ENCODE measurements at regions not wholly inside any gene's neighbourhood (a gene's known extent, or its start where the extent isn't known, plus 50 kb on each side); places are given as distances from the start of the nearest gene placed in this dataset.
"Not testable (repeated sequence)": the region's sequence is repeated elsewhere in the genome, so short reads cannot be mapped to it uniquely, and the experiment has no call there.

DNA sequence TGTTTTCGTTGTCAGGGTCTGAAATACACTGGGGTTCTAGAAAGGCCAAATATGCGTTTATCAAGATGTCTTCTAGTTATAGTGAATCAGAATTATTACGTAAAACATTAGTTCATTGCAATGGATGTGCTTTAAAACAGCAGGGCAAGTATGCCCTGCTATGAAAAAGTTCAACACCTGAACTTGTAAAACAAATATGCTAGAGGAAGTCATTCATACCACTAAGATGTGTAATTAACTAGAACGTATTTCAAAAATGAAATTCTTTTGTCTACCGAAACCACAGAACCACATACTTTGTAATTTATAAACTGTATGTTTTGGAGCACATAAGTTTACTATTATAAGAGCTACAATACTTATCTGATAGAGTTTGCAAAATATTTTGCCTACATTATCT is 266.2 kb downstream of the KCTD12 start:
- DNase-seq (ENCODE audit: low read depth, low spot score): no peak

DNA sequence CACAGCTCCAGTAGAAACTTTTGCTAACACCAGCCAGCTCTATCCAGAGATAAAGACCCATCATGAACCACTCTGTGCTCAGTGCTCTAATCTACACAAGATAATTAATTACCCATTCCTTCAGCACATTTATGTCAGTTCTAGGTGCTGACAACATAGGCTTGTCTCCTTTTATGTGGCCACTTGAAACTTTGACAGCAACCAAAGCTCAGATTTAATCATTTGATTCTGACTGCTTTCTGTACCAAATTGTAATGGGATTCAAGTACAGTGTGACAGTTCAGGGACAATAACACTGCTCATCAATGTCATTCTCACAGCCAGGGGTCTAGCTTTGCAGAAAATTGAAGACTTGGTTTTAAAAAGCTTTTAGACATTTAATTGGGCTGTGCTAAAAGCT is 266.6 kb downstream of the KCTD12 start:
- DNase-seq (ENCODE audit: low read depth, low spot score): no peak

DNA sequence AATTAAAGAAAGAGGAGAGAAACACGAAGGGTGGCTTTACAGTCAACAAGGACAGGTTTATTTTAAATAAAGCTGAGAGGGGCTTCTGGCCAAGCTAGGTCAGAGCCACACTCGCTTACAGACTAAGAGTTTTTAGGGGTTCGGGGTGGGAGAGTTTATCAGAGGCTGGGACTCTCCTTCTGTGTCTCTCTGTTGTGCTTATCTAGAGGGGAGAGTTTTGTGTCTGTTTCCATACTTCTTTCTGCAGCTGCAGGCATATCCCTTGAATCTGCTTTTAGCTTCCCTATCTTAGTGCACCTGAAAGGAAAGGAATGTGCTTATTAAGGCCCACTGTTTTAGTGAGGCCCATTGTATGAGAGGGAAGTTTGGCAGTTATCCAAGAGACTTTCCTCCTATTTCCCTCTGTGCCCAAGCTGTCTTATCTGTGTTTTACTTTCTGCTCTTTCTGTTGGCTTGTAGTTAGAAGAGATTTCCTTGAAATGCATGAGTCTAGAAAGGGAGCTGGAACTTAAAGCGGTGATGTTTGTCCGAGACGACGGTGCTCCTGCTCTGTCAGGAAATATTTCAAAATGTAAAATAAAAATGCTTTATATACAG is 275.3 kb downstream of the KCTD12 start:
- peak; percentile 90 for DNase-seq (ENCODE audit: low read depth, low spot score)

DNA sequence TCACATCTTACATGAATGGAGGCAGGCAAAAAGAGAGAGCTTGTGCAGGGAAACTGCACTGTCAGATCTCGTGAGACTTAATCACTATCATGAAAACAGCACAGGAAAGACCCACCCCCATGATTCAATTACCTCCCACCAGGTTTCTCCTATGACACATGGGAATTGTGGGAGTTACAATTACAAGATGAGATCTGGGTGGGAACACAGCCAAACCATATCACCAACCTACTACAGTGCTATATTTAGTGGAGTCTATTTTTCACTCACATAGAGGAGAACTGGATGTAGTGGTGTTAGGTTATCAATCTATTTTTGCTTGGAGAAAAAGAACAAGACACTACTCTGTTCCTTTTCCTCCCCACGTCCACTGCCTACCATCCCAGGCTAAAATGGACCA is 276.6 kb downstream of the KCTD12 start:
- DNase-seq (ENCODE audit: low read depth, low spot score): no peak

DNA sequence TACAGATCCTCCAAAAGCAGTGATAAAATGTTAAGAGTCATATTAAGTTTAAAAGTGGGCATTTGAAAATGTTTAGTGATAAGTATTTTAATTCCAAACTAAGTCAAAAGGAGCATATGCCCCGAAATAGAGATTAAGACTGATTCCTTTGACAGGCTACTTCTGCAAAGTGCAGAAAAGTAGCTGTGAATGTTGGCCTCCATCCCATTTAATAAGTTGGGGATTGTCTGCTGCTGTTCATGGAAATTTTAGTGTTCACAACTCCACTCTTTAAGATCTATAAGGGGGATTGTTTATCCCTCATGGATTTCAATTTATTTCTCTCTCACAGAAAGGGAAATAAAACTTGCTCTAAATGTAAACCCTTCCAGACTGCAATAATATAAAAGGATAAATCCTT is 278.3 kb downstream of the KCTD12 start:
- DNase-seq (ENCODE audit: low read depth, low spot score): no peak

DNA sequence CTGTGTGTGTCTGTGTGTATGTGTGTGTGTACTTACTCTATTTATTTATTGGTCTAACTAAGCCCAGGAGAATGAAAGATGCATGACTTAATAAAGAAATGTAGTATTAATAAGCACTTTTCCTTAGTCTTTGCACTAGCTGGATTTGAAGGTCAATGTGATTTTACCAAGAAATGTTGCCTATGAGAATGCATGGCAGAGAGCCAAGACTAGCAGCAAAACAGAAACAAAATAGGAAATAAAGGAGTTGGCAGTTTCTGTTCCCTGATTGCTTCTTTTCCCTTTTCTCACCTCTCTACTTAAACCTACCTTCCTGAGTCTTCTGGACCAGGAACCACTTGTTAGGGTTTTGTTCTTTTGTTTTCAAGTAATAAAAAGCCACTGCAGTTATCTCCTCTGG is 286.1 kb downstream of the KCTD12 start:
- peak; percentile 22 for DNase-seq (ENCODE audit: low read depth, low spot score)

DNA sequence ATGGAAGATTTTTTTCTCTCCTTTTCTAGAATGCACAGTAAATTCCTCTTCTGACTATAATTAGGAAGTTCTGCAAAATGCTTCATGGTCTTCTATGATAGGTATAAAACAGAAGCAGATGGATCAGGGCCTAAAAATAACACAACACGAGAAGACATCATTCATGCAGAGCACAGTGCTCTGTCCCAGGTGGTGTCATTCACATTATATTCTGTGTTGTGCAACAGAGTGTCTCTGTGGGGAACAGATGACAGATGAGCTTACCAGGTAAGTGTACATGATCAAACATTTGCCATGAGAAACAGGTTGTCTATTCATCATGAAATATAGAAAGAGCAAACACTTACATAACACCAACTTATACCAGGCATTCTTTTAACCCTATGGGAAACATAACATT is 288.3 kb downstream of the KCTD12 start:
- no peak for DNase-seq (ENCODE audit: low read depth, low spot score)

DNA sequence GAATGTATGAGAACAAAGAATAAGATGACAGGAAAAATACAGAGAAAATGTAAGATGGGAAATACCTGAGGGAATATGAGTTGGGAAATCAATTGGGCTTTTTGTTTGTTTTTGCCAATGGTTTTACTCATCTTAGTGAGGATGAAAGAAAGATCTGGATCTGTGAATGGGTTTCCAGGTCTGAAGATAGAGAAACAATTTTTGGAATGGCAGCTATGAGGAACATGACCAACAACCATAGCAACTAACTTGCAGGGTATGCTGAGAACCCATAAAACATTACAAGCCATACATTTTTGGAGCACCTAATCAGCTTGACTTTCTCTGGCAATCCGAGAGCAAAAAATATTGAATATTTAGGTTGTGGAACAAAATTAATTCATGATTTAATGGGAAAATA is 290.0 kb downstream of the KCTD12 start:
- no peak for DNase-seq (ENCODE audit: low read depth, low spot score)

DNA sequence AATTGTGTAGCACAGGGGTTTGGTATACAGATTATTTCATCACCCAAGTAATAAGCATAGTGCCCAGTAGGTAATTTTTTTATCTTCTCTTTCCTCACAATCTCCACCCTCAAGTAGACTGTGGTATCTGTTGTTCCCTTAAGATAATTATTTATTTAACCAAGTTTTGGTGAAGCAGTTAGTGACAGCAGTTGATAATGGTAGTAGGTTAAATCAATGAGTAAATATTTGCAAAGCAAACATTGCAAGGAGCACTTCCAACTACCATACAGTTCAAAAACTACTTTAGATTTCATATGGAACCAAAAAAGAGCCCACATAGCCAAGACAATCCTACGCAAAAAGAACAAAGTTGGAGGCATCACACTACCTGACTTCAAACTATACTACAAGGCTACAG is 291.8 kb downstream of the KCTD12 start:
- DNase-seq (ENCODE audit: low read depth, low spot score): no peak

DNA sequence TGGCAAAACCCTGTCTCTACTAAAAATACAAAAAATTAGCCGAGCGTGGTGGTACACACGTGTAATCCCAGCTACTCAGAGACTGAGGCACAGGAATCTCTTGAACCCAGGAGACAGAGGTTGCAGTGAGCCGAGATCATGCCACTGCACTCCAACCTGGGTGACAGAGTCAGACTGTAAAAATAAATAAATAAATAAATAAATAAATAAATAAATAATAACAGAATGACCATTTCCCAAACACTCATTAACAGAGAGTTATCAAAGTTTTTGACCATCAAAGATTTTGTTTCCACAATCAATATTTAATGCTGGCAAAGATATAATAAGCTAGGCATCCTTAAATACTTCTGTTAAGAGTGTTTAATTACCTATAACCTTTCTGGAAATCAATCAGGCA is 299.4 kb downstream of the KCTD12 start:
- DNase-seq (ENCODE audit: low read depth, low spot score): no peak

DNA sequence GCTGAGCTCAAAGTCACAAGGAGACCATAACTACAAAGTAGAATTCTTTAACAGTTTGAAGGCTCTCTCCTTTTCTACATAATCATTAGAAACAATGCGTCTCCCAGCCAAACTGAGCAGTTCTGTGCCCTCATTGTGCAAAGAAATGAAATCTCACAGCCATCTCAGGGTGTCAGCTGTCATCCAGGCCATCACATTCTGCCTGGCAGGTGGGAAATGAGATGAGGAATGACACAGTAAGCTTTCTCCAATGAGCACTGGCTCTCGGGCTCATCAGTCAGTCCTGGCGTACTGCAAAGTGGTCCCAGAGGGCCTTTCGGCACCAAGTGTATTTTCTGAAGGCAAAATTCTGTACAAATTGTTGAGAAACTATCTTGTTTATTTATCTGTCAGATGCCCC is 306.5 kb downstream of the KCTD12 start:
- DNase-seq (ENCODE audit: low read depth, low spot score): no peak

DNA sequence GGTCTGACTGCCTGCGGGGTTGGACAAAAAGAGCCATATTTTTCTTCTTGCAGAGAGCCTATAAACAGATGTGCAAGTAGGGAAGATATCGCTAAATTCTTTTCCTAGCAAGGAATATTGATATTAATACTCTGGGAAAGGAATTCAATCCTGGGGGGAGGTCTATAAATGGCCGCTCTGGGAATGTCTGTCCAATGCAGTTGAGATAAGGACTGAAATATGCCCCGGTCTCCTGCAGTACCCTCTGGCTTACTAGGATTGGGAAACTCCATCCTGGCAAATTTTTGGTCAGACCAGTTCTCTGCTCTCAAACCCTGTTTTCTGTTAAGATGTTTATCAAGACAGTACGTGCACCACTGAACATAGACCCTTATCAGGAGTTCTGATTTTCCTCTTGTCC is 310.6 kb downstream of the KCTD12 start:
- DNase-seq (ENCODE audit: low read depth, low spot score): not testable (repeated sequence)

DNA sequence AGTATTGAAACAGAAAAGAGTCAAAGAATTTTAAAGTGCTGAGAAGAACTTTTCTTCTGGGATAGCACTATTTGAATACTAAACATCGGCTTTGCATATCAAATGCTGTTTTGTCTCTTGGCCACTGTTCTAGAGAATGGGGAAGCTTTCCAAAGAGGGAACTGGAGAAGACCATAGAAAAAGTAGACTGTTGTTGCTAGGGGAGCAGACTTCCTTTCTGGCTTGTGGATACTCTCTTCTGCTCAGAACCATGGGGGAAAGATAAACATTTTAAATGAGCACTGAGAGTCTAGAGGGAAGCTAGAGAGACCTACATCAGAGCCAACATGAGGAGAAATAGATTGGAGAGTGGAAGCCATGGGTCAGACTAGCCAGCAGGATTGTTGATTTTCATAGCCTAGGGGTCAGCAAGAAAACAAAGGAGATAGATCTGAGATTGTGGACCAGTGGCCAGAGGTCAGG is 315.7 kb downstream of the KCTD12 start:
- DNase-seq (ENCODE audit: low read depth, low spot score): no peak

DNA sequence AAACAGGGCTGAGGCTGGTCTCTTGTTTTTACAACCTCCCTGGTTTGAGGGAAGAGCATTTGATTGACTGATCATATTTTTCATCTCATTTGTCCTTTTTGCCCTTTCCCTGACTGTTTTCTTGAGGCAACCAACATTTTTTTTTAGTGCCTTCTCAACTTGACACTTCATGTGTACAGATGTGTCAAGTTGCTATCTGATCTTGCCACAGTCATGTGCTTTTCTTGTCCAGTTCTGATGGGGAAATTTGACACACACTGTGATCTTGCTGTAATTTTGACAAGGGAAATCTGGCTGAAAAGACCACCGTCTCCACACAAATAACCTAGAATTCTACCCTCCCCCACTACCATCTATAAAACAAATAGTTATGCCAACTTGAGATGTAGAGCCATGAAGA is 329.6 kb downstream of the KCTD12 start:
- no peak for DNase-seq (ENCODE audit: low read depth, low spot score)

DNA sequence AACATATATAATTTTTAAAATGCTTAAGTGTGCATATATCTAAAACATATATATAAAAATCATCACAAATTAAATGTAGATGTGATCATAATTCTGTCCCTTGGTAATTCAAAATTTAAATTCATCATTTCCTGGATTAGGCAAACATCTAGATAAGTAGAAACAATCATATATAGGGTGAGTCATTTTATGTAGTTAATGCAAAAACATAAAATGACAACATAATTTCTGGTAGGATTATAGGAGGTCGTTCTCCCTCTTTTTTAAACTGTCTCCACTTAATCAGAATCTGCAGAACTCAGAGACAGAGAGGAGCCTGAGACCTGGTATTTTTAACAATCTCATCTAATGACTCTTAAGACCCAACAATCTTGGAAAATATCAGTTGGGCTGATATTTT is 333.4 kb downstream of the KCTD12 start:
- peak; percentile 7 for DNase-seq (ENCODE audit: low read depth, low spot score)

DNA sequence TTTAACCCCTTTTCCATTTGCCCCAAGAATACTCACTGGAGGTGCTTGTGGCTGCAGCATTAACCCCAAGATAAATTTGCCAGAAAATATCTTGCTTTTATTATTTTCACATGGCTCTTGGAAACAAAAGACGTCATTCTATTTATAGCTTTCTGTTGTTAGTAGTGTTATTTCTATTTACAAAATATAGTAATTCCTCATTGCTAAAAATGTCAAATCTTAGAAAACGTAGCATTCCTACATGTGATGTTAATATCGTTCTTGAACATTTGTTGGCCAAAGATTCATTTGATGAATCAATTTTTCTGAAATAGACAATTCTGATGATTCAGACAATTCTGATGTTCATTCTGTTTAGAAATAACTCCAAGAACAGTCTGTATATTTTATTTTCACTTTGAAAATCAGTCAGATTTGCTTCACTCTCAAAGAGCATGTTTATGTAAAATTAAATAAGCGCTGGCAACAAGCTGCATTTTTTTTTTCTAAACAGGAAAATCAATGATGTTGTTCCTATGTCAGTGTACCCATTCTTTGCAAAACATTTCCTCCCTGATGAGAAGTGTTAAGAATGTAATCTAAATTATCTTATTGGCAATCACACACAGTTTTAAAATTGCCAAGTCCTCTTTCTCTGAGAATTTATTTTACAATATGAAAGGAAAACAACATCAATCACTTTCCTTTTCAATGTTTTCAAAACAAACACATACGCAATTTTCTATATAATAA is 334.0 kb downstream of the KCTD12 start:
- peak; percentile 75 for DNase-seq (ENCODE audit: low read depth, low spot score)

DNA sequence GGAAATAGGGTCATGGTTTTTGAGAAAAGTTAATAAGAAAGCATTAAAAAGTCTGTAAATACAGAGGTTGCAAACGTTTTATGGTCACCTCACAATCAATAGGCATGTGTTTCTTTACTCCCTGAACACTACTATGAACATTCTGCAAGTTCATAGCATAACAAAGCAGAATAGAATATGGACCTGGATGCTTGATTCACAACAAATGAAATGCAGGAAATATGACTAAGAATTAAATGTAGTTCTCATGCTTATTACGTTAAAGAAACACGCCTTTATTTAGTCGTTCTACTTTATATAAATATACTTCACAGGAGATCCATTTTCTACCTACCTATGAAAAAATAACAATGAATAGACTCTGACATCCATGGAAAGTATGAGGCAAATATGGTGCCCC is 344.0 kb downstream of the KCTD12 start:
- DNase-seq (ENCODE audit: low read depth, low spot score): no peak

DNA sequence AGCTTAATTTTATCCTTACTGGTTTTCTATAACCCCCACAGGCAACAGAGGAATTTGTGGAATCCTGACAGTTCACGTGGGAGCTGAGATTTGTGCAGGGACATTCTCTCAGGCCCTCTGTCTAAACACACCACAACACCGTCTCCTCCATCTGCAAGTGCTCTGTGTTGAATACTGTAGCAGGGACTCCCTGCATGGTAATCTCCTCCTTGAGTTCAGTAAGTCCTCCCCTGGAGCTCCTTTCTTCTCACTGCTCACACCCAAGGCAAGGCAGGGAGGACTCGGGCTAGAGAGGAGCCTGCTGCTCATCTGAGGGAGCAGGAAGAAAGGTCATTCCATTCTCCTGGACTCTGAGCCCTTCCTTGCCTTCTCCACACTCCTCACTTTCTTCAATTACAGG is 348.2 kb downstream of the KCTD12 start:
- DNase-seq (ENCODE audit: low read depth, low spot score): no peak

DNA sequence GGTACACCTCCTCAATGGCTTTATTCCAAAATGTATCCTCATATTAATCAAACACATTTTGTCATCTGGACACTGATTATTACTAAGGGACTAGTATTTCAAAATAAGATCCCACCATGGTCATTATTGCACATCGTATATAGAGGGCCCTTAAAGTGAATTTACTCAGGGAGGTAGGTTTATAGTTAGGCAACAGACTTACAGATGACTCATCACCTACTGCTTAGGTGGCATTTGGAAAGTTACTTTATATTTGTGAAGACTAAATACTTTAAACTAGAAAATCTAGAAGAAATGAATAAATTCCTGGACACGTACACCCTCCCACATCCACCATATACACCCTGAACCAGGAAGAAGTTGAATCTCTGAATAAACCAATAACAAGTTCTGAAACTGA is 353.0 kb downstream of the KCTD12 start:
- DNase-seq (ENCODE audit: low read depth, low spot score): no peak

DNA sequence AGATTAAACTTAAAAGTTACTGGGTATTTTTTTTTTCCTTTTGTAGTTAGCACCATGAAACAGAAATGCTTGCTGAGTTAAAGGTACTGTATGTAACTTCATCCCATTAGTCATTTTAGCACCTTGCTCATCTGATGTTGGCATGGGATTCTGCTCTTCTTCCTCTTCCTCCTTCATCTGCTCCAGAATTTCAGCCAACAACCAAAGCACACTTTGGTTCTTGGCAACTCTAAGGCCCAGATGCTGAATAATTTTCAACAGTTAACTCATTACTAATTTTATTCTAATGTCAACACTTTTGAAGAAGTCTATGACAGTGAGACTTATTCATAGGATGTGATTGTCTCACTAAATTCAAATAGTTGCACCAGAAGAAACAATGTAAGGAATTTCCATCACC is 359.2 kb downstream of the KCTD12 start:
- DNase-seq (ENCODE audit: low read depth, low spot score): no peak

DNA sequence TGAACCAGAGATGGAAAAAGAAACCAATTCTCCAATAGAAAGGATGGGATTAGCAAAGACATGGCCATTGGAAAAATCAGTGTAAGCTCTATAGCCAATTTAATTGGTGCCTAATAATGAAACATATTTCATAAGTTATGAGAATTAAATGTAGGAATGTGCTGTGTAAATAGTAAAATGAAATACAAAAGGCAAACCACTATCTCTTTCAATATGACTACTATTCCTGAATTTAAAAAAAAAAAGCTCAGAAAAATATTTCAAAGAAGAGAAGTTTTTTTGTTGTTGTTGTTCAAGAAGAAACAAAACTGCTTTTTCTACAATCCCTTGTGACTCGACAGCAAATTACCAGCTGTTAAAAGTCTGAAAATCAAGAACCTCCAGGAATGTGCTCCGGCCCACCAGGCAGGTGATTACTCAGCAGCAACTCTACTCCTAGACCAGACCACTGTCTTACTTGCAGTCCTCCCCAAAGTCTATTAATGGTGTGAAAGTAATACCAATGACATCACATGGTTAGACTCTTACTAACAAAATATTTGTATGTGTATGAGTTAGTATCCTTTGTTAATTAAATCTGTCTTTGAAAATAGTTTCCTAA is 362.4 kb downstream of the KCTD12 start:
- no peak for DNase-seq (ENCODE audit: low read depth, low spot score)

DNA sequence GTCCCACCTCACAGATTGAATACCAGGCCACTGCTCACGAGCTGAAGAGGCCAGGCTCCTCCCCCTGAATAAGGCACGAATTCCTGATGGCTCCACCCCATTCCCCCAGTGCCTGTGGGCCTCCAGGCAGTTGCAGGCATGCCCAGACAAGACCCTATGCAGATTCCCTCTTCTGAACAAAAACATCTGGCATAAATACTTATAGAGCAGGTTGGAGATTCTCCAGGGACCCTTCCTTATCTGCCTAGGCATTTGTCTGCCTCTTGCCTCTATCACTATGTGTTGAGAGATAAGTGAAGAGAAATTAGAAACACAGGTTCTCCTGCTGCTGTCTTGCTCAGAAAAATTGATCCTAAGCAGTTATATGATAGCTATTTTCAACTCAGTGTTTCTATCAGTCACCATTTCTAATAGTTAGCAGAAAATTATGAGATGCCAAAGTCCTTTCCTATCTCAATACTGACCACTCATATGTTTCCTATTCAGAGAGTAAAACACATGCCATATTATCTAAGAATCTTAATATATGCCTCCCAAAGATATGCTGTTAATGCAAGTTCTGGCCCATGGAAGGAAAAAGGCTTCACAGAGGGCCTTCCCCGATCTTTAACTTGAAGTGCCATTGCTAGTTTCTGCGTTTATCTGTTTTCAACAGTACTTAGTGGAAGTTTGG is 364.0 kb downstream of the KCTD12 start:
- DNase-seq (ENCODE audit: low read depth, low spot score): no peak

DNA sequence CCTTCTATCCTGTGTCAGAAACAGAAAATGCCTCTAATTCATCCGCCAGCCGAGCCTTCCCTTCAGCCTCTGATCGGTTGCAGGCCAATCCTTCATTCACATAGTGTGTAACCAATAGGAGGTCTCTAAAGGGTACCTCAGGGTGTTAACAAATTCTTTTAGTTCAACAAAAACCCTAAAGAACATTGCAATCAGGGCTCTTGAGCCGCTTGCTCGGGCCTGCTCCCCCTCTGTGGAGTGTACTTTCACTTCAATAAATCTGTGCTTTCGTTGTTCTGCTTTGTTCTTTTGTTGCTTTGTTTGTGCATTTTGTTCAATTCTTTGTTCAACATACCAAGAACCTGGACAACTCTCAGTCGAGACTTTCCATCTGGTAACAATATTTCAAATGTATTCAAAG is 366.5 kb downstream of the KCTD12 start:
- DNase-seq (ENCODE audit: low read depth, low spot score): no peak
